Astrocyte (in vitro differentiated cells and primary cell): ENCODE measurements at regions not wholly inside any gene's neighbourhood (a gene's known extent, or its start where the extent isn't known, plus 50 kb on each side); places are given as distances from the start of the nearest gene placed in this dataset.

ENCODE experiments used
- EZH2 ChIP-seq: IDR thresholded peaks from 2 replicates; pipeline ENCODE4 v1.6.1; 2012; ENCODE audit warnings: mild to moderate bottlenecking, low read length, inconsistent platforms; ENCODE audit not compliant: insufficient read depth
- TF ChIP-seq, protein P1 (sequence below): IDR thresholded peaks from 2 replicates; pipeline ENCODE4 v1.5.1; 2011; ENCODE audit warnings: low read depth, mild to moderate bottlenecking, inconsistent platforms, low read length, moderate library complexity; ENCODE audit not compliant: insufficient read depth

- TF ChIP-seq, protein P1, sequence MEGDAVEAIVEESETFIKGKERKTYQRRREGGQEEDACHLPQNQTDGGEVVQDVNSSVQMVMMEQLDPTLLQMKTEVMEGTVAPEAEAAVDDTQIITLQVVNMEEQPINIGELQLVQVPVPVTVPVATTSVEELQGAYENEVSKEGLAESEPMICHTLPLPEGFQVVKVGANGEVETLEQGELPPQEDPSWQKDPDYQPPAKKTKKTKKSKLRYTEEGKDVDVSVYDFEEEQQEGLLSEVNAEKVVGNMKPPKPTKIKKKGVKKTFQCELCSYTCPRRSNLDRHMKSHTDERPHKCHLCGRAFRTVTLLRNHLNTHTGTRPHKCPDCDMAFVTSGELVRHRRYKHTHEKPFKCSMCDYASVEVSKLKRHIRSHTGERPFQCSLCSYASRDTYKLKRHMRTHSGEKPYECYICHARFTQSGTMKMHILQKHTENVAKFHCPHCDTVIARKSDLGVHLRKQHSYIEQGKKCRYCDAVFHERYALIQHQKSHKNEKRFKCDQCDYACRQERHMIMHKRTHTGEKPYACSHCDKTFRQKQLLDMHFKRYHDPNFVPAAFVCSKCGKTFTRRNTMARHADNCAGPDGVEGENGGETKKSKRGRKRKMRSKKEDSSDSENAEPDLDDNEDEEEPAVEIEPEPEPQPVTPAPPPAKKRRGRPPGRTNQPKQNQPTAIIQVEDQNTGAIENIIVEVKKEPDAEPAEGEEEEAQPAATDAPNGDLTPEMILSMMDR = no peak
- no peak for TF ChIP-seq EZH2
Observed at GRCh38 chrX:98422536-98422935, 1538.8 kb downstream of the RPA4 start.
